OCI-LY7 (cell line): ENCODE measurements at regions not wholly inside any gene's neighbourhood (a gene's known extent, or its start where the extent isn't known, plus 50 kb on each side); places are given as distances from the start of the nearest gene placed in this dataset.

ENCODE experiments used
- BruUV-seq: library from RNA; stranded (reverse); fragments of 400-500 nt; replicated peaks from 2 replicates; lab custom pipeline; 2021; lab: Mats Ljungman, UMichigan
- CTCF ChIA-PET: fragments of 300-600 bp; sonication (Branson Sonifier 250); formaldehyde crosslinking; loops from one replicate; lab custom pipeline; 2022; ENCODE audit warnings: antibody characterized with exemption; ENCODE audit not compliant: unreplicated experiment; lab: Charles Lee
- POLR2A ChIA-PET: fragments of 300-600 bp; sonication (Branson Sonifier 250); formaldehyde crosslinking; loops from one replicate; lab custom pipeline; 2022; ENCODE audit warnings: antibody characterized with exemption; lab: Charles Lee
- DNase-seq: peaks from one replicate; pipeline ENCODE4 v3.0.0-alpha.2; 2015; ENCODE audit warnings: low spot score
- H2AFZ ChIP-seq: fragments of 200-600 bp; sonication (generic), shearing (Covaris generic); 2 replicates; pipeline ENCODE4 v1.6.1; 2014; ENCODE audit warnings: mild to moderate bottlenecking, antibody characterized with exemption, low read length, moderate library complexity
- H3K27ac ChIP-seq: fragments of 200-600 bp; sonication (generic); 2 replicates; pipeline ENCODE4 v1.5.1; 2014; ENCODE audit warnings: mixed run types, low read depth, mild to moderate bottlenecking, moderate library complexity, low read length, inconsistent platforms; ENCODE audit not compliant: poor library complexity, severe bottlenecking
- H3K36me3 ChIP-seq: fragments of 200-600 bp; sonication (generic); 2 replicates; pipeline ENCODE4 v1.6.1; 2014; ENCODE audit warnings: mild to moderate bottlenecking, antibody characterized with exemption, low read length, moderate library complexity, mixed read lengths; ENCODE audit not compliant: insufficient read depth
- H3K4me1 ChIP-seq: fragments of 200-600 bp; sonication (generic); 2 replicates; pipeline ENCODE4 v1.5.1; 2014; ENCODE audit warnings: mild to moderate bottlenecking, low read length; ENCODE audit not compliant: insufficient read depth, poor library complexity, severe bottlenecking
- H3K4me2 ChIP-seq: fragments of 200-600 bp; sonication (generic); 2 replicates; pipeline ENCODE4 v1.6.1; 2014; ENCODE audit warnings: mild to moderate bottlenecking, low read length
- H3K4me3 ChIP-seq: fragments of 200-600 bp; sonication (generic); 2 replicates; pipeline ENCODE4 v1.5.1; 2014; ENCODE audit warnings: mild to moderate bottlenecking, low read depth, low read length; ENCODE audit not compliant: poor library complexity, severe bottlenecking
- H3K79me2 ChIP-seq: fragments of 200-600 bp; sonication (generic); 2 replicates; pipeline ENCODE4 v1.6.1; 2016; ENCODE audit warnings: low read depth, mild to moderate bottlenecking, low read length, moderate library complexity, mixed read lengths; ENCODE audit not compliant: insufficient read depth
- H3K9me2 ChIP-seq: fragments of 200-600 bp; sonication (generic); 2 replicates; pipeline ENCODE4 v1.6.1; 2016; ENCODE audit warnings: mild to moderate bottlenecking, low read length, mixed read lengths; ENCODE audit not compliant: insufficient read depth
- H3K9me3 ChIP-seq: fragments of 200-600 bp; sonication (generic); 2 replicates; pipeline ENCODE4 v1.6.1; 2014; ENCODE audit warnings: mild to moderate bottlenecking, mixed run types, low read length, mixed read lengths
- H4K20me1 ChIP-seq: fragments of 200-600 bp; sonication (generic); 2 replicates; pipeline ENCODE4 v1.6.1; 2014; ENCODE audit warnings: mild to moderate bottlenecking, antibody characterized with exemption, low read length, moderate library complexity, mixed read lengths; ENCODE audit not compliant: insufficient read depth
- CTCF ChIP-seq: fragments of 200-600 bp; sonication (generic); conservative IDR thresholded peaks from 2 replicates; pipeline ENCODE4 v1.5.1; 2014; ENCODE audit warnings: mild to moderate bottlenecking, antibody characterized with exemption, low read length, moderate library complexity, mixed read lengths
- EZH2phosphoT487 ChIP-seq: fragments of 200-600 bp; sonication (generic); IDR thresholded peaks from 2 replicates; pipeline ENCODE4 v1.6.1; 2018; ENCODE audit warnings: low read depth, borderline replicate concordance, mild to moderate bottlenecking, mixed run types, antibody characterized with exemption, low read length, moderate library complexity, mixed read lengths
- intact Hi-C: fragments of 100-400 bp; cut with micrococcal nuclease; formaldehyde crosslinking; loops from one replicate; pipeline ENCODE4 v1.10.0; 2022; ENCODE audit not compliant: unreplicated experiment

GRCh38 chr17:74099442-74100340 lies 103.8 kb upstream of the RPL38 start:
- Histone ChIP-seq H3K79me2 (no peaks in the 10 kb centered on the region), H3K4me1 (no peaks in the 10 kb centered on the region), H3K27ac (no peak overlapping the region), H3K9me2 (no peaks in the 10 kb centered on the region), H2AFZ (no peak overlapping the region), H4K20me1 (no peaks in the 10 kb centered on the region), H3K4me2 (no peak overlapping the region), H3K9me3 (no peaks in the 10 kb centered on the region), H3K36me3 (no peaks in the 10 kb centered on the region), H3K4me3 (no peak overlapping the region)
- ChIA-PET CTCF (no interaction called here), POLR2A (no interaction called here)
- intact Hi-C loops: no loop called here
- DNase-seq: no peak
- TF ChIP-seq CTCF (no peak), EZH2phosphoT487 (no peak)
- no TSS peak for BruUV-seq

DNA sequence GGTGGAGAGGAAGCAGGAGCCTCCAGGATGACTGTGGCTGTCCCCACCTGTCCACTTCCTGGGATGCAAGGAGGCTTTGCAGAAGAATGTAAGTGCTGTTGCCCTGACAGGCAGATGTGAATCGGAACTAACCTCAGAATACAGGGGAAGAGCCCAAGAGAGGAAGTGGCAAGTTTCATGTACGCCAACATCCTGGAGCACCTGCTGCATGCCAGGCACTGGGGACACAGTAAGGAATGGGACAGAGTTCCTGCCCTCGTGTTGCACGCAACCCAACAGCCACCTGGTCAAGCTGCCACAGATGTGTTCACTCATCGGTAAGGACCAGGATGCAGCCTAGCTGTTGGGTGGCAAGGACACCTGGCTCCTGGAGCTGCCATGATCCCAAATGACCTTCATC lies 98.6 kb upstream of the RPL38 start:
- H3K79me2 ChIP-seq: no peaks in the 10 kb centered on the region
- TF ChIP-seq CTCF (no peak), EZH2phosphoT487 (no peak)
- ChIA-PET CTCF (no interaction called here), POLR2A (no interaction called here)
- no peak for DNase-seq
- no peaks in the 10 kb centered on the region for H3K4me1 ChIP-seq
- H3K9me2 ChIP-seq: no peaks in the 10 kb centered on the region
- intact Hi-C loops: no loop called here
- BruUV-seq: no TSS peak
- H3K9me3 ChIP-seq: no peaks in the 10 kb centered on the region
- H2AFZ ChIP-seq: no peak overlapping the region
- no peak overlapping the region for H3K4me3 ChIP-seq
- H3K27ac ChIP-seq: no peak overlapping the region
- no peaks in the 10 kb centered on the region for H3K36me3 ChIP-seq
- H3K4me2 ChIP-seq: no peak overlapping the region
- no peaks in the 10 kb centered on the region for H4K20me1 ChIP-seq

- ChIA-PET CTCF (interaction anchor here (0.5 kb wide), 1 partner anchor 650 kb away, joined by 4 read pairs; no protein-coding TSS in a partner anchor), POLR2A (interaction anchor here (0.7 to 1.3 kb wide), 2 partner anchors 17 to 109 kb away, joined by 3 to 4 read pairs; no protein-coding TSS in a partner anchor)
- no peaks in the 10 kb centered on the region for H3K79me2 ChIP-seq
- H3K27ac ChIP-seq: no peak overlapping the region
- intact Hi-C loops: no loop called here
- H3K36me3 ChIP-seq: no peaks in the 10 kb centered on the region
- BruUV-seq: no TSS peak
- no peaks in the 10 kb centered on the region for H3K4me1 ChIP-seq
- no peak for DNase-seq
- no peak overlapping the region for H3K4me3 ChIP-seq
- H3K9me2 ChIP-seq: no peaks in the 10 kb centered on the region
- H3K4me2 ChIP-seq: no peak overlapping the region
- TF ChIP-seq EZH2phosphoT487 (no peak), CTCF (no peak)
- H3K9me3 ChIP-seq: no peaks in the 10 kb centered on the region
- no peaks in the 10 kb centered on the region for H4K20me1 ChIP-seq
- H2AFZ ChIP-seq: no peak overlapping the region
Observed at GRCh38 chr17:74107107-74107506, 96.4 kb upstream of the RPL38 start.
